ENCODE measurements at regions not wholly inside any gene's neighbourhood (a gene's known extent, or its start where the extent isn't known, plus 50 kb on each side); places are given as distances from the start of the nearest gene placed in this dataset.

DNA sequence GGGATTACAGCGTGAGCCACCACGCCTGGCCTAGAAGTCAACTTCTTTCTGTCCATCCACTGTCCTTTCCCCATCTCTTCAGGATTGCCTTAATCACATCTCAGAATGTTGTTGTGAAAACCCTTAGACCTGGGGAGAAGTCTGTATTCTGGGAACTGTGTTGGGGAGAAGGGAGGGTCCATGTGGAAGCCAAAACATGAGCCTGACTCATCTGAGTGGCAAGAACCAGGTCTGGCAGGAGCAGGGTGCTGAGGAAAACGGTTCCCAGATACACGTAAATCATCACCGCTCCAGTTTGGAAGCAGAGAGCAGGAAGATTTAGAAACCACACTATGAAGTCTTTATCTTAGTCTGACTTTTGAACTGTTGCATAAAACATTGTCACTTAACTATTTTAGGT, 245.6 kb upstream of the RGS6 start:
- TF ChIP-seq, protein P1, sequence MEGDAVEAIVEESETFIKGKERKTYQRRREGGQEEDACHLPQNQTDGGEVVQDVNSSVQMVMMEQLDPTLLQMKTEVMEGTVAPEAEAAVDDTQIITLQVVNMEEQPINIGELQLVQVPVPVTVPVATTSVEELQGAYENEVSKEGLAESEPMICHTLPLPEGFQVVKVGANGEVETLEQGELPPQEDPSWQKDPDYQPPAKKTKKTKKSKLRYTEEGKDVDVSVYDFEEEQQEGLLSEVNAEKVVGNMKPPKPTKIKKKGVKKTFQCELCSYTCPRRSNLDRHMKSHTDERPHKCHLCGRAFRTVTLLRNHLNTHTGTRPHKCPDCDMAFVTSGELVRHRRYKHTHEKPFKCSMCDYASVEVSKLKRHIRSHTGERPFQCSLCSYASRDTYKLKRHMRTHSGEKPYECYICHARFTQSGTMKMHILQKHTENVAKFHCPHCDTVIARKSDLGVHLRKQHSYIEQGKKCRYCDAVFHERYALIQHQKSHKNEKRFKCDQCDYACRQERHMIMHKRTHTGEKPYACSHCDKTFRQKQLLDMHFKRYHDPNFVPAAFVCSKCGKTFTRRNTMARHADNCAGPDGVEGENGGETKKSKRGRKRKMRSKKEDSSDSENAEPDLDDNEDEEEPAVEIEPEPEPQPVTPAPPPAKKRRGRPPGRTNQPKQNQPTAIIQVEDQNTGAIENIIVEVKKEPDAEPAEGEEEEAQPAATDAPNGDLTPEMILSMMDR (IDR thresholded peaks at IDR 0.05): no peak
- peak; percentile 65 for TF ChIP-seq POLR2AphosphoS5 (IDR thresholded peaks at IDR 0.05)
- no peak for TF ChIP-seq POLR2A (IDR thresholded peaks at IDR 0.05)
- TF ChIP-seq EP300 (IDR thresholded peaks at IDR 0.05): no peak
